ENCODE measurements at regions not wholly inside any gene's neighbourhood (a gene's known extent, or its start where the extent isn't known, plus 50 kb on each side); places are given as distances from the start of the nearest gene placed in this dataset.

- no peak for TF ChIP-seq CTCF (IDR thresholded peaks at IDR 0.05; ENCODE audit: control extremely low read depth in 1 of 3, insufficient read depth in 1 of 3, low read depth in 1 of 3, low read length in 3 of 3)
- TF ChIP-seq RXRA (IDR thresholded peaks at IDR 0.05; ENCODE audit: insufficient read depth, low read depth, low read length), result no peak
- TF ChIP-seq MAFK (IDR thresholded peaks at IDR 0.05; ENCODE audit: low read depth, low read length), result no peak
- TF ChIP-seq CBX8 (IDR thresholded peaks at IDR 0.05; ENCODE audit: borderline replicate concordance, low read depth, low read length), result no peak
- no peak for TF ChIP-seq TBP (IDR thresholded peaks at IDR 0.05; ENCODE audit: low read depth, low read length)
- no peak for TF ChIP-seq SP2 (IDR thresholded peaks at IDR 0.05; ENCODE audit: low read length)
- TF ChIP-seq RNF2 (IDR thresholded peaks at IDR 0.05; ENCODE audit: borderline replicate concordance, low read depth, low read length, missing control alignments, poor library complexity, severe bottlenecking), result no peak
- TF ChIP-seq SIX5 (IDR thresholded peaks at IDR 0.05; ENCODE audit: low read depth, low read length), result no peak
- TF ChIP-seq BRCA1 (IDR thresholded peaks at IDR 0.05; ENCODE audit: low read depth, low read length), result no peak
Measured at GRCh38 chr2:122704109-122704563, 948.7 kb downstream of the TSN start (continued).
